HepG2 (cell line): ENCODE measurements at regions not wholly inside any gene's neighbourhood (a gene's known extent, or its start where the extent isn't known, plus 50 kb on each side); places are given as distances from the start of the nearest gene placed in this dataset.

Experiments used
- ATAC-seq: fragments of 200-7000 bp; cut with Tn5 transposase; 3 replicates; pipeline ENCODE4 v1.9.1; 2020; ENCODE audit warnings: mild to moderate bottlenecking, moderate library complexity
- BruUV-seq: library from RNA; stranded (reverse); fragments of 400-500 nt; replicated peaks from 2 replicates; lab custom pipeline; 2021; lab: Mats Ljungman, UMichigan
- CTCF ChIA-PET: fragments of 300-600 bp; formaldehyde crosslinking; extraction: SDS; loops from one replicate; lab custom pipeline; 2021; ENCODE audit warnings: low total read pairs, inconsistent platforms, low intra/inter-chr PET ratio; lab: Yijun Ruan, JAX
- POLR2A ChIA-PET: fragments of 350-600 bp; sonication (Branson Sonifier 250); formaldehyde crosslinking; loops from one replicate; lab custom pipeline; 2020; ENCODE audit warnings: antibody characterized with exemption, inconsistent platforms; lab: Yijun Ruan, JAX
- DNase-seq: peaks from one replicate; pipeline ENCODE4 v3.0.0-alpha.2; 2015; ENCODE audit warnings: low spot score
- FAIRE-seq: peaks from 3 replicates; lab custom pipeline; 2011; peaks lifted over from hg19 to GRCh38; lab: Jason Lieb, UNC
- H2AFZ ChIP-seq: one replicate; pipeline ENCODE4 v1.6.1; 2011; ENCODE audit warnings: low read length, inconsistent platforms
- H3K27ac ChIP-seq: fragments of 300-600 bp; 3 replicates; pipeline ENCODE4 v1.8.0; 2011; ENCODE audit warnings: mixed run types, mild to moderate bottlenecking, mixed read lengths, low read length, inconsistent platforms; ENCODE audit not compliant: insufficient read depth; ENCODE audit errors: extremely low read length
- H3K27me3 ChIP-seq, 2 experiments: fragments of 200-600 bp in 1 of 2; 2 replicates in 1 of 2; 3 replicates in 1 of 2; pipeline versions ENCODE4 v1.6.0 to v1.8.0; 2011; ENCODE audit warnings: low read length in 2 of 2, mild to moderate bottlenecking in 2 of 2, moderate library complexity in 2 of 2, inconsistent platforms in 1 of 2; ENCODE audit not compliant: insufficient read depth in 2 of 2, control insufficient read depth in 1 of 2
- H3K36me3 ChIP-seq, 2 experiments: fragments of 200-600 bp in 1 of 2; replicated peaks in 1 of 2; 2 replicates in 1 of 2; 3 replicates in 1 of 2; pipeline versions ENCODE4 v1.5.1 to v1.8.0; 2011; ENCODE audit warnings: low read length in 2 of 2, inconsistent platforms in 1 of 2; ENCODE audit not compliant: insufficient read depth in 2 of 2, control insufficient read depth in 1 of 2
- H3K4me1 ChIP-seq: 2 replicates; pipeline ENCODE4 v1.5.1; 2012; ENCODE audit warnings: low read length, inconsistent platforms; ENCODE audit not compliant: insufficient read depth
- H3K4me2 ChIP-seq: 2 replicates; pipeline ENCODE4 v1.6.0; 2011; ENCODE audit warnings: low read depth, low read length, inconsistent platforms
- H3K4me3 ChIP-seq, 3 experiments: fragments of 200-600 bp in 1 of 3; sonication (generic), shearing (Covaris generic) in 1 of 3; replicated peaks in 1 of 3; 2 replicates each; pipeline ENCODE4 v1.5.1; 2011 to 2016; ENCODE audit warnings: low read length in 3 of 3, inconsistent platforms in 2 of 3, low read depth in 2 of 3, mild to moderate bottlenecking in 2 of 3, control low read depth in 1 of 3, mixed read lengths in 1 of 3; ENCODE audit not compliant: insufficient read depth in 1 of 3
- H3K79me2 ChIP-seq: one replicate; pipeline ENCODE4 v1.6.1; 2011; ENCODE audit warnings: low read length, inconsistent platforms; ENCODE audit not compliant: insufficient read depth
- H3K9ac ChIP-seq: 2 replicates; pipeline ENCODE4 v1.6.0; 2011; ENCODE audit warnings: mild to moderate bottlenecking, low read depth, low read length, inconsistent platforms; ENCODE audit not compliant: insufficient read depth
- H3K9me3 ChIP-seq: 2 replicates; pipeline ENCODE4 v1.5.1; 2012; ENCODE audit warnings: mild to moderate bottlenecking, low read length
- H4K20me1 ChIP-seq: 2 replicates; pipeline ENCODE4 v1.6.0; 2011; ENCODE audit warnings: inconsistent platforms, mild to moderate bottlenecking, low read length, moderate library complexity; ENCODE audit not compliant: insufficient read depth
- FOXP1 ChIP-seq, 2 experiments: fragments of 450-650 bp in 1 of 2; IDR thresholded peaks; 2 replicates each; pipeline ENCODE4 v1.6.1; 2017 to 2018; ENCODE audit warnings: antibody characterized with exemption in 1 of 2
- KAT7 ChIP-seq: IDR thresholded peaks from 2 replicates; pipeline ENCODE4 v1.6.1; 2018; ENCODE audit warnings: borderline replicate concordance, missing compliant biosample characterization
- KDM1A ChIP-seq: IDR thresholded peaks from 2 replicates; pipeline ENCODE4 v1.6.1; 2016; ENCODE audit warnings: missing compliant biosample characterization
- KLF9 ChIP-seq: IDR thresholded peaks from 2 replicates; pipeline ENCODE4 v1.6.1; 2016; ENCODE audit warnings: low read depth
- MXD1 ChIP-seq: sonication (generic); formaldehyde crosslinking; IDR thresholded peaks from 2 replicates; pipeline ENCODE4 v1.4.0; 2020; ENCODE audit warnings: mild to moderate bottlenecking, missing genetic modification reagents
- NKX3-1 ChIP-seq: sonication (generic); formaldehyde crosslinking; IDR thresholded peaks from 2 replicates; pipeline ENCODE4 v1.5.0; 2020; ENCODE audit warnings: missing genetic modification reagents
- PLRG1 ChIP-seq: fragments of 450-650 bp; conservative IDR thresholded peaks from 2 replicates; pipeline ENCODE4 v1.6.1; 2016
- PTBP1 ChIP-seq: fragments of 200-400 bp; formaldehyde crosslinking; IDR thresholded peaks from 2 replicates; pipeline ENCODE4 v1.6.1; 2018; ENCODE audit warnings: low read length, low read depth; ENCODE audit not compliant: poor library complexity, severe bottlenecking
- RNF2 ChIP-seq: fragments of 450-650 bp; conservative IDR thresholded peaks from 2 replicates; pipeline ENCODE4 v1.6.1; 2016; ENCODE audit warnings: low read depth
- TFAP4 ChIP-seq: sonication (generic); IDR thresholded peaks from 2 replicates; pipeline ENCODE4 v1.6.1; 2016; ENCODE audit warnings: low read depth, borderline replicate concordance
- ZBTB37 ChIP-seq: sonication (generic); formaldehyde crosslinking; IDR thresholded peaks from 2 replicates; pipeline ENCODE4 v1.4.0; 2020; ENCODE audit warnings: mild to moderate bottlenecking, missing genetic modification reagents
- ZFP41 ChIP-seq: sonication (generic); formaldehyde crosslinking; IDR thresholded peaks from 2 replicates; pipeline ENCODE4 v1.4.0; 2020; ENCODE audit warnings: mild to moderate bottlenecking, missing genetic modification reagents, borderline replicate concordance
- ZFX ChIP-seq: sonication (generic); formaldehyde crosslinking; IDR thresholded peaks from 2 replicates; pipeline ENCODE4 v1.4.0; 2020; ENCODE audit warnings: mild to moderate bottlenecking, low read depth, missing genetic modification reagents, moderate library complexity
- ZNF318 ChIP-seq: sonication (generic); formaldehyde crosslinking; IDR thresholded peaks from 2 replicates; pipeline ENCODE4 v1.4.0; 2020; ENCODE audit warnings: mild to moderate bottlenecking, missing genetic modification reagents
- ZNF672 ChIP-seq: sonication (generic); formaldehyde crosslinking; IDR thresholded peaks from 2 replicates; pipeline ENCODE4 v1.8.1; 2022; ENCODE audit warnings: missing genetic modification reagents
- ZNF749 ChIP-seq: sonication (generic); formaldehyde crosslinking; IDR thresholded peaks from 2 replicates; pipeline ENCODE4 v1.8.0; 2022; ENCODE audit warnings: mild to moderate bottlenecking, missing genetic modification reagents, moderate library complexity, borderline replicate concordance
- ZNF792 ChIP-seq: IDR thresholded peaks from 2 replicates; pipeline ENCODE4 v1.6.1; 2016
- WGBS: methylation state at CpG from one replicate; pipeline ENCODE4 v1.1.6; 2017; ENCODE audit warnings: low lambda C conversion rate; 5-methylcytosine and 5-hydroxymethylcytosine counted together
- in situ Hi-C: cut with HindIII; loops from 2 replicates; pipeline ENCODE4 v1.10.0; 2017; ENCODE audit warnings: low pct_unique_long_range_greater_than_20kb; ENCODE audit not compliant: extremely low pct_ligation_motif_present
- intact Hi-C: fragments of 100-400 bp; cut with micrococcal nuclease; formaldehyde crosslinking; loops from one replicate; pipeline ENCODE4 v1.10.0; 2022; ENCODE audit not compliant: unreplicated experiment

- intact Hi-C loops: no loop called here
- in situ Hi-C loops: no loop called here
- H3K9me3 ChIP-seq: no peaks in the 10 kb centered on the region
- no peaks in the 10 kb centered on the region for H4K20me1 ChIP-seq
- DNase-seq (no peak), FAIRE-seq (no peak), ATAC-seq (no peak)
- no peak overlapping the region for H3K27ac ChIP-seq
- 73% methylated on average over 2 of the region's 2 CpGs for WGBS
- no peak overlapping the region for H2AFZ ChIP-seq
- no peaks in the 10 kb centered on the region for H3K4me1 ChIP-seq
- BruUV-seq: no TSS peak
- no peak overlapping the region for H3K4me3 ChIP-seq
- no peak overlapping the region for H3K4me2 ChIP-seq
- no peak overlapping the region for H3K9ac ChIP-seq
- ChIA-PET POLR2A (no interaction called here), CTCF (no interaction called here)
- no peaks in the 10 kb centered on the region for H3K27me3 ChIP-seq
- H3K36me3 ChIP-seq: no peaks in the 10 kb centered on the region
- no peaks in the 10 kb centered on the region for H3K79me2 ChIP-seq
- TF ChIP-seq PLRG1: no peak
- no peak for TF ChIP-seq FOXP1 (IDR thresholded peaks at IDR 0.05)
- no peak for TF ChIP-seq FOXP1 (CRISPR knock-in tag; IDR thresholded peaks at IDR 0.05)
- TF ChIP-seq RNF2: no peak
- no peak for TF ChIP-seq PTBP1
- TF ChIP-seq MXD1 (CRISPR knock-in tag): no peak
- no peak for TF ChIP-seq ZFP41 (CRISPR knock-in tag)
- TF ChIP-seq KLF9 (CRISPR knock-in tag): no peak
- TF ChIP-seq ZNF318 (CRISPR knock-in tag): no peak
- TF ChIP-seq NKX3-1: no peak
- TF ChIP-seq ZFX (CRISPR knock-in tag): no peak
- no peak for TF ChIP-seq ZNF672
- TF ChIP-seq ZNF792: no peak
- no peak for TF ChIP-seq KDM1A (CRISPR knock-in tag)
- no peak for TF ChIP-seq ZBTB37 (CRISPR knock-in tag)
- no peak for TF ChIP-seq TFAP4
- no peak for TF ChIP-seq KAT7 (CRISPR knock-in tag)
- no peak for TF ChIP-seq ZNF749 (CRISPR knock-in tag)
Observed at GRCh38 chr10:52525761-52526160, 211.7 kb downstream of the DKK1 start.
